Kidney (tissue), 13 donors: ENCODE measurements at regions not wholly inside any gene's neighbourhood (a gene's known extent, or its start where the extent isn't known, plus 50 kb on each side); places are given as distances from the start of the nearest gene placed in this dataset.

ENCODE experiments used
- DNase-seq, 5 donors: peaks; one replicate each; pipeline ENCODE4 v3.0.0-alpha.2; 2013 to 2020
- FAIRE-seq: peaks from 2 replicates; lab custom pipeline; 2012; peaks lifted over from hg19 to GRCh38; lab: Jason Lieb, UNC
- H3K27ac ChIP-seq, 2 donors: one replicate each; pipeline ENCODE4 v1.7.0; 2013; ENCODE audit warnings: low read depth in 2 of 2, low read length in 2 of 2, inconsistent platforms in 1 of 2
- H3K27me3 ChIP-seq: one replicate; pipeline ENCODE4 v1.7.1; 2013; ENCODE audit warnings: low read length, inconsistent platforms; ENCODE audit not compliant: control insufficient read depth, insufficient read depth
- H3K36me3 ChIP-seq, 3 donors: one replicate each; pipeline versions ENCODE4 v1.7.0 to v1.7.1; 2013; ENCODE audit warnings: low read length in 3 of 3, control low read depth in 1 of 3, inconsistent platforms in 1 of 3; ENCODE audit not compliant: insufficient read depth in 3 of 3, control insufficient read depth in 2 of 3
- H3K4me1 ChIP-seq, 3 donors: one replicate each; pipeline versions ENCODE4 v1.7.0 to v1.7.1; 2013; ENCODE audit warnings: low read length in 3 of 3, inconsistent platforms in 1 of 3, low read depth in 1 of 3; ENCODE audit not compliant: control insufficient read depth in 2 of 3, insufficient read depth in 2 of 3
- H3K4me3 ChIP-seq, 3 donors: one replicate each; pipeline versions ENCODE4 v1.7.0 to v1.8.1; 2013; ENCODE audit warnings: low read length in 3 of 3, control low read depth in 1 of 3, inconsistent platforms in 1 of 3
- H3K9ac ChIP-seq, 3 donors: one replicate each; pipeline versions ENCODE4 v1.7.0 to v1.7.1; 2013; ENCODE audit warnings: low read length in 3 of 3, control low read depth in 1 of 3, inconsistent platforms in 1 of 3
- H3K9me3 ChIP-seq, 3 donors: one replicate each; pipeline versions ENCODE4 v1.7.0 to v1.7.1; 2013; ENCODE audit warnings: low read length in 3 of 3, control low read depth in 1 of 3, inconsistent platforms in 1 of 3; ENCODE audit not compliant: control insufficient read depth in 2 of 3, insufficient read depth in 1 of 3
- CTCF ChIP-seq: IDR thresholded peaks from 3 replicates; pipeline ENCODE4 v1.5.1; 2012; ENCODE audit warnings: mild to moderate bottlenecking, moderate library complexity, borderline replicate concordance; ENCODE audit not compliant: insufficient read depth; ENCODE audit errors: extremely low read depth
- intact Hi-C: fragments of 100-400 bp; cut with DNase I; formaldehyde crosslinking; loops from one replicate; pipeline ENCODE4 v1.11.1; 2022
- donor health status: control.
- donor health status: control.
- donor health status: control.
- donor health status: control.
- donor health status: control.
- donor health status: DM: yes; HTN: yes; CAD: no.
- donor health status: Normal renal cell carcinoma (clear cell type).

GRCh38 chr3:27570421-27571106 lies 86.4 kb upstream of the SLC4A7 start:
- no peak for DNase-seq
- Histone ChIP-seq H3K27me3 (no peaks in the 10 kb centered on the region), H3K4me1 (no peaks in the 10 kb centered on the region), H3K4me3 (no peak overlapping the region), H3K27ac (no peak overlapping the region), H3K9me3 (no peaks in the 10 kb centered on the region), H3K36me3 (no peaks in the 10 kb centered on the region), H3K9ac (no peak overlapping the region)
- intact Hi-C loops: no loop called here
- FAIRE-seq: no peak
- no peak for TF ChIP-seq CTCF

GRCh38 chr3:27568393-27568792 lies 84.2 kb upstream of the SLC4A7 start:
- no peak overlapping the region for H3K27ac ChIP-seq
- H3K27me3 ChIP-seq: no peaks in the 10 kb centered on the region
- H3K4me1 ChIP-seq: no peaks in the 10 kb centered on the region
- H3K4me3 ChIP-seq: no peak overlapping the region
- peak in 1 of 5 donors; percentile 77 for DNase-seq
- no peaks in the 10 kb centered on the region for H3K36me3 ChIP-seq
- intact Hi-C loops: no loop called here
- FAIRE-seq: no peak
- H3K9me3 ChIP-seq: no peaks in the 10 kb centered on the region
- no peak overlapping the region for H3K9ac ChIP-seq
- no peak for TF ChIP-seq CTCF

- Histone ChIP-seq H3K4me1 (no peaks in the 10 kb centered on the region), H3K27me3 (no peaks in the 10 kb centered on the region), H3K9ac (no peak overlapping the region), H3K36me3 (no peaks in the 10 kb centered on the region), H3K4me3 (no peak overlapping the region), H3K9me3 (no peaks in the 10 kb centered on the region), H3K27ac (no peak overlapping the region)
- TF ChIP-seq CTCF: no peak
- DNase-seq (no peak), FAIRE-seq (no peak)
- intact Hi-C loops: no loop called here
Measured at GRCh38 chr3:27567251-27567650, 83.1 kb upstream of the SLC4A7 start.
